ENCODE measurements at regions not wholly inside any gene's neighbourhood (a gene's known extent, or its start where the extent isn't known, plus 50 kb on each side); places are given as distances from the start of the nearest gene placed in this dataset.

DNA sequence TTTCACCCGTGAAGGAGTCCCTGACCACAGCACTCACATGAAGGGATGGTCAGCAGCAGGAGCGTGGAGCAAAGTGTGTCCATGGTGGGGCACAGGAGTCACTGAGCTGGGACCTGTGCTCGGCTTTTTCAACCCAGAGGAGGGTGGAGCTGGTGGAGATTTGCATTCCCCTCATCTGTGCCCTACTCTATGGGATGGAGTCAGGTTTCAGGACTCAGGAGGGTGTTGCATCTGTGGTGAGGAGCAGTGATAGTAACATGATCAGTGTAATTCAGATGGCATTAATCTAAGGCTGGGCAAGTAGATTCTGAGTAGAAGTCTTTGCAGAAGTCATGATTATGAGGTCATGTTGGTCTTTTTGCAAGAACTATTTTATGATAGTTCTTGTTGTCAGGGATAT lies 511.9 kb downstream of the TMEM121 start:
- Histone ChIP-seq H3K36me3 (no peaks in the 10 kb centered on the region), H3K4me1 (ENCODE audit: control insufficient read depth in 1 of 2, low read depth in 2 of 2) (no peaks in the 10 kb centered on the region), H3K27ac (no peak overlapping the region), H3K27me3 (replicated peaks; ENCODE audit: insufficient read depth) (no peaks in the 10 kb centered on the region), H3K9me3 (no peaks in the 10 kb centered on the region), H3K4me3 (no peak overlapping the region)
- no peak for DNase-seq (ENCODE audit: low spot score)
- TF ChIP-seq, protein P1, sequence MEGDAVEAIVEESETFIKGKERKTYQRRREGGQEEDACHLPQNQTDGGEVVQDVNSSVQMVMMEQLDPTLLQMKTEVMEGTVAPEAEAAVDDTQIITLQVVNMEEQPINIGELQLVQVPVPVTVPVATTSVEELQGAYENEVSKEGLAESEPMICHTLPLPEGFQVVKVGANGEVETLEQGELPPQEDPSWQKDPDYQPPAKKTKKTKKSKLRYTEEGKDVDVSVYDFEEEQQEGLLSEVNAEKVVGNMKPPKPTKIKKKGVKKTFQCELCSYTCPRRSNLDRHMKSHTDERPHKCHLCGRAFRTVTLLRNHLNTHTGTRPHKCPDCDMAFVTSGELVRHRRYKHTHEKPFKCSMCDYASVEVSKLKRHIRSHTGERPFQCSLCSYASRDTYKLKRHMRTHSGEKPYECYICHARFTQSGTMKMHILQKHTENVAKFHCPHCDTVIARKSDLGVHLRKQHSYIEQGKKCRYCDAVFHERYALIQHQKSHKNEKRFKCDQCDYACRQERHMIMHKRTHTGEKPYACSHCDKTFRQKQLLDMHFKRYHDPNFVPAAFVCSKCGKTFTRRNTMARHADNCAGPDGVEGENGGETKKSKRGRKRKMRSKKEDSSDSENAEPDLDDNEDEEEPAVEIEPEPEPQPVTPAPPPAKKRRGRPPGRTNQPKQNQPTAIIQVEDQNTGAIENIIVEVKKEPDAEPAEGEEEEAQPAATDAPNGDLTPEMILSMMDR (IDR thresholded peaks at IDR 0.05), result no peak
- no peak for ATAC-seq (ENCODE audit: insufficient number of reproducible peaks, low FRiP score, low read depth)

DNA sequence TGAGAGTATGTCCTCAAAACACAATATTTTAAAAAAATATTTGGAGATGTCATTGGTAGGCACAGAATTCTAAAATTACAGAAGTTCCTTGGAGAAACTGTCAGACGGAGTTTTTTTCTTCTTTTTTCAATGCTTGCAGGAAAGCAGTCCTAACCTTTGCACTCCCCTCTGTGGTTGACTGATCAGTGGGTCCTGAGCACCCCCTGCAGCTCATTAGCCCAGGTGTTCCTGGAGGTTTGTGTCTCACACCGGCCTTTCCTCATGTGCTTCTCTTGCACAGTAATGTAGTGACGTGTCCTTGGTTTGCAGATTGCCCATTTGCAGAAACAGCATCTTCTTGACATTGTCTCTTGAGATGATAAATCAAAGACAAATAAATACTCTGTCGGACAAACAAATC lies 513.0 kb downstream of the TMEM121 start:
- H3K27me3 ChIP-seq (replicated peaks; ENCODE audit: insufficient read depth), result no peaks in the 10 kb centered on the region
- no peaks in the 10 kb centered on the region for H3K9me3 ChIP-seq
- no peaks in the 10 kb centered on the region for H3K4me1 ChIP-seq (ENCODE audit: control insufficient read depth in 1 of 2, low read depth in 2 of 2)
- DNase-seq (ENCODE audit: low spot score), result no peak
- no peak for ATAC-seq (ENCODE audit: insufficient number of reproducible peaks, low FRiP score, low read depth)
- TF ChIP-seq, protein P1 (IDR thresholded peaks at IDR 0.05), result no peak
- no peak overlapping the region for H3K27ac ChIP-seq
- no peak overlapping the region for H3K4me3 ChIP-seq
- H3K36me3 ChIP-seq, result no peaks in the 10 kb centered on the region

DNA sequence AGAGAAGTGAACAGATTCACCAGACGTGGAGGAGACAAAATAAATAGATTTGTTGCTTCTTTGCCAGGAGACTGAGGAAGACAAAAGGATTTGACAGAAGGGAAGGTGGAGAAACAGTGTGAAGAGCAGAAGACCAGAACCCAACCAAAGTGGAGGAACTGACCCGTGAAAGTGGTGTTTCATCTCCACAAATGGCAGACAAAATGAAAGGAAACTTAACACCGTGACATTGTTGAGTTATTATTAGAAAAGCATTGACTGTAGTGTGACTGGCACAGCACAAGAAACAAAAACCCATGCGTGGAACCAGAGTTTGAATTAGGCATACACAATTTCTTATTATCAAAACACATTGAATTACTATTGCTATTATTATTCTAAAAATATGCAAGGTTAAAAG lies 518.1 kb downstream of the TMEM121 start:
- no peaks in the 10 kb centered on the region for H3K4me1 ChIP-seq (ENCODE audit: control insufficient read depth in 1 of 2, low read depth in 2 of 2)
- H3K27ac ChIP-seq, result no peak overlapping the region
- H3K4me3 ChIP-seq, result no peak overlapping the region
- no peaks in the 10 kb centered on the region for H3K9me3 ChIP-seq
- TF ChIP-seq, protein P1 (IDR thresholded peaks at IDR 0.05), result no peak
- ATAC-seq (ENCODE audit: insufficient number of reproducible peaks, low FRiP score, low read depth), result no peak
- no peak for DNase-seq (ENCODE audit: low spot score)
- no peaks in the 10 kb centered on the region for H3K36me3 ChIP-seq
- H3K27me3 ChIP-seq (replicated peaks; ENCODE audit: insufficient read depth), result no peaks in the 10 kb centered on the region

DNA sequence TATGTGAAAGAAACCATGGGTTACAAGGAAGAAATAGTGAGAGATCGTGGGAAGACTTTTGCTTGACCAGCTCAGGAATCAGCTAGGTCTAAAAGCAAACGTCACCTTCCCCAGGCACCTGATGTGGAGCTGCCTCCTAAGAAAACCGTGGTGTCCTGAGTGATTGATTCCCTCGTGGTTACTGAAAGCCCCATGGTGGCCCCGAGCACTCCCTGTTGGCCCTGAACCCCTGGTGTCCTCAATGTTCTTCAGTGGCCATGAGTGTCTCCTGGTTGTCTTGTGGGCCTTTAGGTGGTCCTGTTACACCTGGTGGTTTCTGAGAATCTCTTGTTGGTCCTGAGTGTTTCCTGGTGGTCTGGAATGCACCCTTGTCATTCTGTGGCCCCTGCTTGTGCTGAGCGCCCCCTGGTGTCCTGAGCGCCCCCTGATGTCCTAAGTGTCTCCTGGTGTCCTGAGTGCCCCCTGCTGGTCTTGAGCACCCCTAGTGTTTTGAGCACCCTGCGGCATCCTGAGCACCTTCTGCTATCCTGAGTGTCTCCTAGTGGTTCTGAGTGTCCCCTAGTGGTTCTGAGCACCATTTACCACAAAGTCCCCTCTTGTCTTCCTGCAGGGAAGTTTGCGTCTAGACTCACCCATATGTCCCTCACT lies 518.7 kb downstream of the TMEM121 start:
- H3K27ac ChIP-seq, result no peak overlapping the region
- no peaks in the 10 kb centered on the region for H3K4me1 ChIP-seq (ENCODE audit: control insufficient read depth in 1 of 2, low read depth in 2 of 2)
- no peaks in the 10 kb centered on the region for H3K9me3 ChIP-seq
- no peaks in the 10 kb centered on the region for H3K27me3 ChIP-seq (replicated peaks; ENCODE audit: insufficient read depth)
- DNase-seq (ENCODE audit: low spot score) (no peak), ATAC-seq (ENCODE audit: insufficient number of reproducible peaks, low FRiP score, low read depth) (no peak)
- TF ChIP-seq, protein P1 (IDR thresholded peaks at IDR 0.05), result no peak
- no peaks in the 10 kb centered on the region for H3K36me3 ChIP-seq
- H3K4me3 ChIP-seq, result no peak overlapping the region

DNA sequence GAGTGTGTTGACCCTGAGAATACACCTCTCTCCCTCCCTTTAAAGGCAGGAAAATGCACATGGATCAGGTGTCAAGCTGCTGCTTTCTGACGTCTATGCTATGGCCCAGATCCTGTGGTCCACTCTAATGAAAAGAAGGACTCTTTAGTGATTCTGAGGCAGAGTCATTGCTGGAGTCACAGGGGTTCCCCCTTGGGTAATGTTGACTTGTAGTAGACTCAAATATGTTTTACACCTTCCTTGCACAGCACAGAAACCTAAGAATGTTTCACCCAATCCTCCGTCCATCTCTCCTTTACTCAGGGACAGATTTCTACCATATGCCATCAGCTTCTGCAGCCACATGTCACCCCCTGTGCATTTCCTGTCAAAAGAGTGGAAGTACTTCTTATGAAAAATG lies 525.4 kb downstream of the TMEM121 start:
- Histone ChIP-seq H3K36me3 (no peaks in the 10 kb centered on the region), H3K4me1 (ENCODE audit: control insufficient read depth in 1 of 2, low read depth in 2 of 2) (no peaks in the 10 kb centered on the region), H3K9me3 (no peaks in the 10 kb centered on the region), H3K27me3 (replicated peaks; ENCODE audit: insufficient read depth) (no peaks in the 10 kb centered on the region), H3K27ac (no peak overlapping the region), H3K4me3 (no peak overlapping the region)
- TF ChIP-seq, protein P1 (IDR thresholded peaks at IDR 0.05), result no peak
- no peak for ATAC-seq (ENCODE audit: insufficient number of reproducible peaks, low FRiP score, low read depth)
- no peak for DNase-seq (ENCODE audit: low spot score)
